ENCODE measurements at regions not wholly inside any gene's neighbourhood (a gene's known extent, or its start where the extent isn't known, plus 50 kb on each side); places are given as distances from the start of the nearest gene placed in this dataset.

- no peaks in the 10 kb centered on the region for H3K36me3 ChIP-seq
- H4K20me1 ChIP-seq (ENCODE audit: low read depth) = no peaks in the 10 kb centered on the region
- Mint-ChIP-seq H3K36me3 (no peaks in the 10 kb centered on the region), H3K4me3 (no peak overlapping the region), H3K27ac (peak overlapping the region; percentile 7), H3K4me1 (peaks cover 26% of the 10 kb centered on the region), H3K9me3 (peaks cover 13% of the 10 kb centered on the region), H3K27me3 (ENCODE audit: insufficient read depth, low read depth) (no peaks in the 10 kb centered on the region)
- H2AFZ ChIP-seq (replicated peaks) = no peak overlapping the region
- TF ChIP-seq EZH2phosphoT487 (IDR thresholded peaks at IDR 0.05) (no peak), EZH2 (IDR thresholded peaks at IDR 0.05) (no peak), CTCF (IDR thresholded peaks at IDR 0.05) (no peak)
- peaks cover 10% of the 10 kb centered on the region for H3K4me1 ChIP-seq
- no peaks in the 10 kb centered on the region for H3K79me2 ChIP-seq (ENCODE audit: low read depth)
- DNase-seq (ENCODE audit: low spot score) = no peak
- H3K4me2 ChIP-seq = no peak overlapping the region
- H3K4me3 ChIP-seq = no peak overlapping the region
- H3F3A ChIP-seq (ENCODE audit: low read depth) = no peaks in the 10 kb centered on the region
- H3K9ac ChIP-seq = no peak overlapping the region
- H3K27me3 ChIP-seq = no peaks in the 10 kb centered on the region
- no peak overlapping the region for H3K27ac ChIP-seq
- H3K9me3 ChIP-seq (ENCODE audit: low read depth) = no peaks in the 10 kb centered on the region
Measured at GRCh38 chr2:189285962-189286645, 106.5 kb upstream of the COL5A2 start.

- Mint-ChIP-seq H3K4me1 (peaks cover 26% of the 10 kb centered on the region), H3K4me3 (no peak overlapping the region), H3K27ac (peak overlapping the region; percentile 98), H3K36me3 (no peaks in the 10 kb centered on the region), H3K9me3 (peaks cover 16% of the 10 kb centered on the region), H3K27me3 (ENCODE audit: insufficient read depth, low read depth) (no peaks in the 10 kb centered on the region)
- Histone ChIP-seq H3K79me2 (ENCODE audit: low read depth) (no peaks in the 10 kb centered on the region), H3K36me3 (no peaks in the 10 kb centered on the region), H3K4me3 (no peak overlapping the region), H3K9me3 (ENCODE audit: low read depth) (no peaks in the 10 kb centered on the region), H3K27me3 (no peaks in the 10 kb centered on the region), H3F3A (ENCODE audit: low read depth) (no peaks in the 10 kb centered on the region), H3K27ac (no peak overlapping the region), H2AFZ (replicated peaks) (no peak overlapping the region), H3K4me1 (peaks cover 10% of the 10 kb centered on the region), H3K9ac (no peak overlapping the region), H4K20me1 (ENCODE audit: low read depth) (no peaks in the 10 kb centered on the region), H3K4me2 (no peak overlapping the region)
- TF ChIP-seq CTCF (IDR thresholded peaks at IDR 0.05) (no peak), EZH2 (IDR thresholded peaks at IDR 0.05) (no peak), EZH2phosphoT487 (IDR thresholded peaks at IDR 0.05) (no peak)
- no peak for DNase-seq (ENCODE audit: low spot score)
Measured at GRCh38 chr2:189287363-189287762, 107.8 kb upstream of the COL5A2 start.

- no peak overlapping the region for H3K4me3 Mint-ChIP-seq
- Histone ChIP-seq H3K4me3 (no peak overlapping the region), H3K27me3 (no peaks in the 10 kb centered on the region), H3K79me2 (ENCODE audit: low read depth) (no peaks in the 10 kb centered on the region), H3K9me3 (ENCODE audit: low read depth) (no peaks in the 10 kb centered on the region), H3K4me2 (no peak overlapping the region), H2AFZ (replicated peaks) (peak overlapping the region; percentile 1), H3K27ac (no peak overlapping the region), H3K4me1 (peaks cover 10% of the 10 kb centered on the region), H3K9ac (no peak overlapping the region), H3F3A (ENCODE audit: low read depth) (no peaks in the 10 kb centered on the region), H3K36me3 (no peaks in the 10 kb centered on the region), H4K20me1 (ENCODE audit: low read depth) (no peaks in the 10 kb centered on the region)
- peak overlapping the region; percentile 98 for H3K27ac Mint-ChIP-seq
- peaks cover 16% of the 10 kb centered on the region for H3K9me3 Mint-ChIP-seq
- H3K4me1 Mint-ChIP-seq = peaks cover 26% of the 10 kb centered on the region
- DNase-seq (ENCODE audit: low spot score) = peak; percentile 72
- no peaks in the 10 kb centered on the region for H3K36me3 Mint-ChIP-seq
- TF ChIP-seq EZH2 (IDR thresholded peaks at IDR 0.05) = no peak
- no peak for TF ChIP-seq EZH2phosphoT487 (IDR thresholded peaks at IDR 0.05)
- TF ChIP-seq CTCF (IDR thresholded peaks at IDR 0.05) = peak; percentile 49
- H3K27me3 Mint-ChIP-seq (ENCODE audit: insufficient read depth, low read depth) = no peaks in the 10 kb centered on the region
Measured at GRCh38 chr2:189287982-189288521, 108.5 kb upstream of the COL5A2 start.
